CD4-positive, alpha-beta T cell treated with Interleukin-2 at 100 ng/mL for 4 hours (primary cell): ENCODE measurements at regions not wholly inside any gene's neighbourhood (a gene's known extent, or its start where the extent isn't known, plus 50 kb on each side); places are given as distances from the start of the nearest gene placed in this dataset.

Experiments used
- DNase-seq: peaks from one replicate; pipeline ENCODE4 v3.0.0-alpha.2; 2020; ENCODE audit warnings: low spot score

DNA sequence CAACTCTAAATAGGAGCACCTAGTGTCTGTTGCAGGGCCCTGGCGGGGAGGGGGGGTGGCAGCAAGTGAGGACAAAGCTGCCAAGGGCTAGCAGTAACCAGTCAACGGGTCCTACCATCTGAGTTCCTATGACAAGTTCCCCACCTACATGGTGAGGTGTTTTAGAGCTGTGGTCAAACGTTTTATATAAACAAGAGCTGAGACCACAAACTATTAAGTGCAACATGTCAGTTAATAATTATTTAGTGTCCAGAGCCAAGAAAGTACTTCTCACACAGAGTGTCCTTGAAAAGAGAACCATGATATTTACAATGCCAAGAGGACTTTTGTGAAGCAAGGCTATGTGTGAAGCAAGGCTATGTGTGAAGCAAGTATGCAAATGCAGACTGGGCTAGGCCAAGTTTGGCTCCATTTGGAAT is 434.7 kb downstream of the TNS3 start:
- DNase-seq, result no peak

DNA sequence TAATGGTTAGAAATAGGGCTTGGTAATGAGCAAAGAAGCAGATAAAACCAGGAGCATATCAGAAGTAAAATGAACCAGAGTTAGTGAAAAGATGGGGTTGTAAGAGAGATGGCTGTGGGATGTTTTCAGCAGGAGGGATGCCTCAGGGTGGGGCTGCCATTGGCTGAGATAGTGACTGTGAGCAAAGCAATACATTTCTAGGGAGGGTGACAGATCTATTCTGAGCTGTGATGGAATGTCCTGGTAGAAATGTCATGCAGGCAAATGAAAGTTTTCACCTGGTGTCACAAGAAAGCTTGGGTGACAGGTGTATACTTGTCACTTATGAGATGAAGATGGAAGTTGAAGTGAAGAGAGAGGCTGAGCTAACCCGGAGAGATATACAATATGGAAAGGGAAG is 435.9 kb downstream of the TNS3 start:
- no peak for DNase-seq

DNA sequence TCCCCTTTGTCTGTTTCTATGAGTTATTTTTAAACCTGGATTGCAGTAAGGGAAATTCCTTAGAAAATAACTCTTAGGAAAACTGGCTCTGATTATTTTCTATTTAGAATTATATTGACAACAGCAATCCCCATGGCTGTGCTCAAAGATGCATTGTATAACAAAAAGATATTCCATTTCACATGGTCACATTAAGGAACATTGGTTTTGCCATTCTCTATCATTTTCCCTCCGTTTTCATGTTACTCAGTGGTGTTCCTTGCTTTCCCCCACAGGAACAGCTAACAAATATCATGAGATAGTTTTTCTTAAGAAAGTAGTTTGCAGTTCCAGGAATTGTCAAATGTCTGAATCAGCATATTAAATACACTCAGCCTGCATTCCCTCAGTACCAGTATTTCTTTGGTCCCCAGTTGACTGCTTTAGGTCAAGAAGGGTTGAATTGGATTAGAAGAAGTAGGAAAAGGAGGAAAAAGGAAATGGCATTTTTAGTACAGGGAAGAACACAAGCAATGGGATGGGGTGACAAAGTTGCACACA is 436.7 kb downstream of the TNS3 start:
- DNase-seq, result no peak

DNA sequence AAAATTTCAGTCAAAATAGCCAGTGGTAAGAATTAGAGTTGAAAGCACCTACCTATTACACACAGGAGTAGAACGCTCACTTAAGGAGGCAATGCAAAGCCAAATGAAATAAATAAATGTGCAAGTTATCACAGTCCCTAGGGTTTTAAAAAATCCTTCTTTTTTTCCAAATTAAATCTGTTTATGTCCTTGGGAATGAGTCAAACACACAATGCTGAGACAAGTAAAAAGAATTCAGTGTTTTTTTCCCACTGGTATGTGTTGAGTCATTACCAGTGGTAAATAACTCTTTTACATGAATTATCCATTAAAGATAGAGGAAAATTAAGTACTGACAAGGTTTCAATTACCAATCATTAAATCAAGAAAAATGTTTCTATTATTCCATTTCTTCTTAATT is 438.6 kb downstream of the TNS3 start:
- DNase-seq, result no peak

DNA sequence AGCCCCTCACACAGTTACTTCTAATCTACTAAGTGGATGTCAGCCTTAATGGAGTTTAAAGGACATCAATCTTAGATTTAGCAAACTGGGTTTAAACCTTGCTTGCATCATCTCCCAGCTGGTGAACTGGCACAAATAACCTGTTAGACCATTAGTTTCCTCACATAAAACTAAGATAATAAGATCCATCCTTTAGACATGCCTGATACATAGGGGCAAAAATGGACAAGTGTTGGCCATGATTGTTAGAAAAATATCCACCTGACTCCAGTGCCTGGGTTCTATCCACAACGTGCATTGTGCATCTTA is 439.1 kb downstream of the TNS3 start:
- no peak for DNase-seq

DNA sequence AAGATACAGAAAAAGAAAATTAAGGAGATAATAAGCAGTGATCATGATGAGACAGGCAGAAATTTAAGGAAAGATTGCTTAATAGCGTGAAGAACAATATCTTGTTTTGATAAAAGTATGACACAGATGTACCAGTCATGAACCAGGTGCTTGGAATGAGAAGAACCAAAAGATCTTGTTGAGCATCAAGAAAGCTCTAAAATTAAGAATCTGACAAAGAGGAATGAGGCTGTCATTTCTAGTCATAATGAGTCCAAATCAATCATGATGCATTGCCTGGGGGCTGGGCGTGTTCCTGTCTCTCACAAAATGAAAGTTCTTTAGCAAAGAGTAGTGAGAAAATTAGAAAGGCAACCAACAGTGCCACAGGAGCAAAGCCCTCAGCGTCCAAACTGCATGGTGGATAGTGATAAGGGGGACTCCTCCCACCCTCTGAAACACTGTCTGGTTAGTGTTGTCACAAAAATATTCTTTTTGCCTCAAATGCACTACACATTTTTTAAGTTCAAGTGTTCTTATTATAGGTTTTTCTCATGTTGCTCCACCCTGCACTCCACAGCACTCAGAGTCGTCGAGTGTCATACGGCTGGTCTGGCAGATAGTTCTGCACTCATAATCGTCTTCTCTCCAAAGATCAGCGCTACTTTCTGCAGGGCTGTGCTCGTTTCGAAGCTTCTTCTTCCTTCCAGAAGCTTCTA is 439.6 kb downstream of the TNS3 start:
- no peak for DNase-seq

DNA sequence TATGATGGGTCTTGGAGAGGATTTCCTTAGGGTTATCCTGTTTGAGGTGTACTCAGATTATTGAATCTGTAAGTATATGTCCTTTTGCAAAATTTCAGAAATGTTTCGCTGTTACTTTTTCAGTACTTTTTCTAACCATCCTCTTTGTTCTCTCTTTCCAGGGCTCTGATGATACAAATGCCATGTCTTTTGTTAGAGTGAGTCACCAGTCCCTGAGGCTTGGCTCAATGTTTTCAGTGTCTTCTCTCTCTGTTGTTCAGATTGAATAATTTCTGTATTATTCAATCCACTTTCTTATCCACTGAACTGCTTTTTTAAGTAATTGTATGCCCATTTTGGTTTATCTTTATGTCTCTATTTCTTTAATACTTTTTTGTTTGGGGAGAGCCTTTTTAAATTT is 449.4 kb downstream of the TNS3 start:
- no peak for DNase-seq

DNA sequence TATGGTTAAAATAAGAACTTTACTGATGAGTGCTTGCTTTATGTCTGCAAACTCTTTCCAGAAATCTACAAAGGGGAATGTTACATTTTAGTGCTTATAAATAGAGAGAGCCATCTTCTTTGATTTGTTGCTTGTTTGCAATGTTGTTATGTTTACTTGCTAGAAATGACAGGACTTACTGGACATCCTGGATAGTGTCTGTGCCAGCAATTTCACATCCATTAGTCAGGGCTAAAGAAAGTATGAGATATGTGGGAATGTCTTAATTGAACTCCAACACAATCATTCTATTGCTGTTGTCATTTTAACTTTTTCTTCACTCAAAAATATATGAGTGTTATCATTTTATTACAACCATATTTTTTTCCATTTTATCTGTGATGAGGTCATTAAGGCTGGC is 453.2 kb downstream of the TNS3 start:
- no peak for DNase-seq

DNA sequence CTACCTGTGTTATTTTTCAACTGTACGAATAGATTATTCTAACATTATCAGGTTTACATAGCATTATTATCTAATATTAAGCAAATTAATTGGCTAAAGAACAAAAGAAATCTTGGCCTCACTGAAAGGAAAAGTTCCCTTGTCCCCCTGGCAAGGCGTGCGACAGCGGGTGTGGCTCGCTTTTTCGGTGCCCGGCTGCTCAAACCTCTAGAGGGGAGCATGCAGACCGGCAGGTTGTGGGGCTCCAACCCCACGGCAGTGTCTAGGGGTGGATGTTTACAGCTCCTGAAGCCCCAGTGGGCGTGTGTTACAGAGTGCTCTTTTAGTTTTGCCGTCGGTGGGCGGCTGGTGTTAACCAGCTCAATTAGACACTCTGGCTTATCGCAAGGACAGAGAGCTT is 456.4 kb downstream of the TNS3 start:
- no peak for DNase-seq

DNA sequence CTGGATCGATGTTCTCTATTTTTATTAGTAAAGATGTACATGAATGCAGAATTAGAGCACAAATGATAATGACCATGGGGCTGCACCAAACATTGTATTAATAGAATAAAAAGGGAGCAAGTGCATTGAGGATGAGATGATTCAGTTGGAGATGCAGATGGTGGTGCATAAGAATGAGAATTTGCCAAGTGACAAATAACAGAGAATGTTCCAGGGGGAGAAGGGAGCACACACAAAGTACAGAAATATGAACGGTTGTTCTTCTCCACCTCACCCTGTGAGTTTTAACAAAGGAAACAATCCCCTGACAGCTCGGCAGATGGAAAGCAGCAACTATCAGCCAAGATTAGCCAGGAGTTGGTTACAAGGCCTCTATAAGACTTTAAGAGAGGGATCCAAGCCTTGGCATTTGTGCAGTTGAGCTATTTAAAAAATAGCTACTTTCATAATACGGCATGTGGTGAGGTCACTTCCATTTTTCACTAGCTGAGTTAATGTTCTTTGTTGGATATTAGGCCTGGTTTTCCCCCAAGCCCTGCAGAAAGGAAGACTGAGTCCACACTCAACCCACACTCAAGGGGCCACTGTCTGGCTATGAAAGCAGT is 462.5 kb downstream of the TNS3 start:
- no peak for DNase-seq

DNA sequence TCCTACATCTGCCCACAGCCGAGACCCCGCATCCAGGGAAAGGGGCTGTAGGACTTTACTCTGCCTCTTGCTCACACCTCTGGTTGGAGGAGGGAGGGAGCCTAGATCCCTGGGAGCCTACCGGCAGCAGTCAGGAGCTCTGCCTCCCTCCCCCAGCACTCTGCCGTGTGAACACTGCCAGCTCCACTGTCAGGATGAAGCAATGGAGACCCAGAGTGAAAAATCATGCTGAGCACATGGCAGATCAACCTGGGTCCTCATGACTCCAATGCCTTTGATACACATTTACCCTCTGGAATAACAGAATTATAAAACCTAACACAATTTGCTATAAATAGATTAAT is 477.7 kb downstream of the TNS3 start:
- no peak for DNase-seq

DNA sequence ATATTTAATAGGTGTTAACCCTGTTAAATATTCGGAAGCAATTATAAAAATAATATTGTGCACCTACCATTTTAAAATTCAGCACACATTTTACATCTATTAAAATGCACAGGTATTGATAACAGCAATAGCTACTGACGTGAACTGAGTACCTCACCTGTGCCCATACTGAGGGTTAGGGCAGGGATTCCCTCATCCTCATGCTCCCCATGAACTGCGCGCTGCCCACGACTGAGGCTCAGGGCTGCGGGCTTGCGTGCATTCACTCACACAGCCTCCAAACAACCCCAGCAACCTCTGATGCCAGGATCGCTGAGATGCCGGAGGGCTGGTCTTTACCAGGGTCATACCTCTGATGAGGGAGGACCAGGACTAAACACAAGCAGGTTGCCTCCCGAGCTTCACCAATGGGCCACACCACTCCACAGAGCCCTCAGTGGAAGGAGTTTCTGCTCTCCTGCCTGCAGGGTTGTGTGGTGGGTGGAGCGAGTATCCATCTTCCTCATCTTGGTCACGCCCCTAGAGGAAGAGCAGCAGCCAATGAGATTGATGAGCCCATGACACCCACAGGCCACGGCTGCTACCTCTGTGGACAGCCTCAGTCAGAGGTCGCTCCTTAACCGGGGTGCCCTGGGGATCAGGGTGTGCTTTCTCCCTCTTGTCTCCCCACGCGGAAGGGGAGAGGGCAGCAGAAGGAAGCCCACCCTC is 478.3 kb downstream of the TNS3 start:
- no peak for DNase-seq

DNA sequence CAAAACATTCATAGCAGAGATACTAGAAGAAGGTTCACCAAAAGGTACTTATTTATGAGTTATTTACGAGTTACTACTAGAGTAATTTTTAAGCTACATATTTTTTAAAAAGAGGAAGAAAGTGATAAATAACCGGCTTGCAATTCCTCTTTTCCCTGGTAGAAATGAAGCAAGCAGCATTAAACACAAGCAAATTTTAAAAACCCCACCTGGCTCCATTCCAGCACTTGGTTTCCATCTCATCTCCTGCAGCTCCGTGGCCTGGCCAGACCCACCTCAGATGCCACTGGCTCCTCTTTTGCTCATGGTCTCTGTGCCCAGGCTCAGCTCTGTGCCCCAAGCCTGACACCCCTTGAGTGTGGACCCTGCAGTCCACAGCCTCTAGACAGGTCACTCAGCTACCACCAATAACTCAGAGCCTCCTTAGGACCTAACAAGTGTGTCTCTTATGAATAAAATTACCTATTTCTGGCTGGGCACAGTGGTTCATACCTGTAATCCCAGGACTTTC is 479.5 kb downstream of the TNS3 start:
- DNase-seq, result no peak

DNA sequence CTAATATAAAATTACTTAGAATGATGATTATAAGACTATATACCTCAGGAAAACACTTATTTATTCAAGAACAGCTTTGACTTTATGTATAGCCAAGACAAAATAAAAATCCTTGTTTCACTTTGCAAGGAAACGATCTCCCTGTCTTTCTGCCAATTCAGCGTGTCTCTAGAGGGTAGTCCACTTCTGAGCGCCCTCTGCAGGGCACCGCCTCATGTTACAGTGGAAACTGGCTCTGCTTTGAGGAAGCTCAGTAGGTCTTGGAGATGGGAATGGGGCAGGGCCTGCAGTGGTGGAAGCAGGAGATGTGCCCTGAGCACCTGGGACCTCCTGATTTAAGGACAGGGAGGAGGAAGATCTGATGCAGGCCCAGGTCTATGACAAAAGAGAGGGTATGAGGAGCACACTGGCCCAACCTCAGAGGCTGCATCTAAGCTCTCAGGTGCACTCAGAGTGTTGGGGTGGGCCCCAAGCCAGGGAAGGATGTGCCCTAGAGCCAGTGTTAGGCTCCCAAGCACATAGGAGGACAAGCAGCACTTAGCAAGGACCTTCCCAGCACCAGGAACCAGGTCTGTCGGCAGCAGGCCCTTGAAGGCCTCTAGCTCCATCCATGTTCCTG is 481.0 kb downstream of the TNS3 start:
- no peak for DNase-seq

DNA sequence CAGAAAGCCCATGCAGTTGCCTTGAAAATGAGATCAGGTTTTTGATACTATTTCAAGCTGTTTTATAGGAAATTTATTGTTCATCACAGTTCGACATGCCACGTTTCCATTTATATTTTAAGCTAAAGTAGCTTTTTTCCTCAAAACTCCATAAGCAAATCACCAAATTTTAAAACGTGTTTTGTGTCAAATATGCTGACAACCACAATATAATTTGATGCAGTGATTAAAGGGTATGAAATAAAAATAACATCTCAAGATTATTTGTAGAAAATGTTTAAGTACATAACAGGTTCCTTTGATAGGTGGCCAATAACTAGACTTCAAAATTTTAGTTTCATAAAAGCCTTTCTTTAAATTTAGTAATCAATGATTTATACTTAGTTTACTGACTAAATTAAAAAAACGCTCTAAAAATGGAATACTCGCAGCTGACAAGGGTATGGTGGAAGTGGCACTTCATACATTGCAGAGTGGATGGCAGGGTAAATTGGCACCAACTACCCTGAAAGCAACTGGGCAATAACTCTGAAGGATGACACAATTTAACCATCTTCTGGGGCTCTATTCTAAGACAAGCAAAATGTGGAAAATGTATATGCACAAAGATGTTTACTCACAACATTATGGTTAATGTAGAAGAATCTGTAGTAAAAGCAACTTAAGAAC is 481.6 kb downstream of the TNS3 start:
- no peak for DNase-seq

DNA sequence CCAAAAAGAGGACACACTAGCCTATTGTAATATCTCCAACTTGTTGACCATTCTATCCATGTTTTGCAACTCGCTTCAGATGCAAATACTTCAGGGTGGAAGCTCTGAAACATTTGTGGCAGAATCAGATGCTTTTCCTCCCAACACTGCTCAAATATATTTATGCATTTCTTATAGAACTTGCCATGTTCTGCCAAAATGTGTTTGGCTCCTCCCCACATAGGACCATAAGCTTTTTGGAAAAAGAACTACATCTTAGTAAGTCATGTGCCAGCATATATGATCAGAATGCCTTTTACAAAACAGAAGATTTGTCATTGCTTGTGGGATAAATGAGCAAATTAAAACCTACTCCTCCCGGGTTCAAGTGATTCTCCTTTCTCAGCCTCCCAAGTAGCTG is 484.5 kb downstream of the TNS3 start:
- no peak for DNase-seq

DNA sequence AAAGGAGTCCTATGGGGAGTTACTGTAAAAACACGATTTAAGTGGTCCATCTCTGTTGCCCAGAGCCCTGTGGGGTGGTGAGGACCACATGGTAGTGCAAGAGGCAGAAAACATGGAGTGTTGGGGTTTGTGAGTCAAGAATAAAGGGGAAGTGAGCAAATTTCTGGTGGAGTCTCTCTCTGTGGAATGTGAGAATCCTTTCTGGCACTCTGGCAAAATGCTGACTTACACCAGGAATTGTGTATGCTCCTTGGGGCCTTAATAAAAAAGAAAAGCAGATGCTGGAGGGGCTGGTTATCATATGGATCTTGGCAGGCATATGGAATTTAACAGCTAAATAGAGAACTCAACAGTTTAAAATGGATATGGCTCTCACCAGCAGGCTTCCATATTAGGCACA is 486.0 kb downstream of the TNS3 start:
- no peak for DNase-seq

DNA sequence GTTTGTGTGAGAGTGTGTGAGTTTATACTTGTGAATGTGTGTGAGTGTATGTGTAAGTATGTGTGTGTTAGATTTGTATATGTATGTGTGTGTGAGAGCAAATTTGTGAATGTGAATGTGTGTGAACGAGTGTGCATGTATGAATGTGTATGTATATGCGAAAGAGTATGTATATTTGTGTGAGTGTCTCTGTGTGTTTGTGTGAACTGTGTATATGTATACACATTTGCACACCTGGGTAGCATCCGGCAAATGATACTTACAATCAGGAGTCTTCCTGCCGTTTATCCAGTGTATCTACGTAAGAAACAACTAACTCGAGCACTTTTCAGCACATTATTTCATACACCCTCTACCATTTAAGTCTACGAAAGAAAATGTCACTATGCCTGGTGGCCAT is 487.4 kb downstream of the TNS3 start:
- DNase-seq, result no peak

DNA sequence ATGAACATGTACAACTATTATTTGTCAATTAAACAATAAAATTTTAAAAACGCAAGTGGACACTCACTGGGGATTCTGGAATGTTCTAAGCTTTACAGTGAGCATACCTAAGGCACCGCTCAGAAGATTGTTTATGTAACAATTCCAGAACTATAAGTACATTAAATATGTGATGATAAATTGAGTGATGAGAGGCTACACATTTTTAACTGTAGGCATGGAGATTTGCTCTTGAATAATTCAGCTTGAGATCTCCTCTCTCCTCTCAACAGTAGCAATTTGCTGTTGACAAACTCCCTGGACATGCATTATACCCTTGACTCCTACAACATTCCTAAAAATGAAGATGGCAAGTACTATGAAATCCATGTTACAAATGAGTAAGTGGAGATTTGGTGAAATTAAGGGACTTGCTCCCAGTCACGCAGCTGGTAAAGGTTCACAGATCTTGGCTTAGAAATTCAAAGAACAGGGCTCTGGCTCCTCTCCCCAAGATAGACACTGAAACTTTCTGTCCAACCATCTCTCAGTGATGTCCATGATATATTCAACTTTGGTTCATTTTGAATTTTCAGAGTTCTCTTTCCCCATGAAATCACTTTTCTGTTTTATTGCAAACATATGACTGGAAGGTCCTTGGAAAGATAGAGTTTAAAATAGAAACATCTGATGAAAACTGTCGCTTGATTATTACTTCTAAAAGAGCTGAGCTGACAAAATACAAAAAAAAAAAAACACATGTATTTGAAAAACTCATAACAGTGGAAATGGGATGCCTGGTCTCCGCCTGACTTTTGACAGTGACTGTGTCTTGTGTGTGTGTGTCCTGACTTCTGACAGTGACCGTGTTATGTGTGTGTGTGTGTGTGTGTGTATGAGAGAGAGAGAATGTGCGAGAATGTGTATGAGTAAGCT is 488.3 kb downstream of the TNS3 start:
- DNase-seq, result no peak

DNA sequence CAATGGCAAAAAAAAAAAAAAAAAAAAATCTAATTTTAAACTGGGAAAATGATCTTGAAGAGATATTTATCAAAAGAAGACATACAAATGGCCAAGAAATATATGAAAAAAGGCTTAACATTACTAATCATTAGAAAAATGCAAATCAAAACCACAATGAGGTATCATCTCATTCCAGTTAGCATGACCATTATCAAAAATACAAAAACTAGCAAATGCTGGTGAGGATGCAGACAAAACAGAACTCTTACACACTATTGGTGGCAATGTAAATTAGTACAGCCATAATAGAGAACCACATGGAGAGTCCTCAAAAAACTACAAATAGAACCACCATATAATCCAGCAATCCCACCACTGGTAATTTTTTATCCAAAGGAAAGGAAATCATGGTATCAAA is 489.6 kb downstream of the TNS3 start:
- DNase-seq, result no peak

DNA sequence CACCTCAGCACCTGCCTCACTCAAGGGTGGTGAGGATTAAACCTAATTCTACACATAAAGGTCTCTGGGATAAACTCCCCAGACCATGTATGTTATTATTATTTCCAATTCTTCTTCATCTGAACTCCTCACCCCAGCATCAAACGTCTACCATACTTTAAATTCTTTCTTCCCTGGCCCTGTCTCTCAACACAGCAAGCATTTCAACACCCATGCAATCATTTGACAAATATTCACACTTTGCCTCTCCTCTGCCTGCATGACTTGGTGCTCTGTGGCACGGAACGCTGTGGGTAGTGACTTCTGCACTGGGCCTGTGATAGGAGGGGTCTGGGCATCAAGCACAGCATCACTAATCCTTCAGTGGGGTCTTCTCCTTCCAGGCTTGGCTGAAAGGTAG is 490.8 kb downstream of the TNS3 start:
- no peak for DNase-seq
